Testis (tissue), 2 donors: ENCODE measurements at regions not wholly inside any gene's neighbourhood (a gene's known extent, or its start where the extent isn't known, plus 50 kb on each side); places are given as distances from the start of the nearest gene placed in this dataset.

Experiments
- DNase-seq: peaks from one replicate; pipeline ENCODE4 v3.0.0-alpha.2; 2019
- H3K27ac ChIP-seq, 2 donors: fragments of 200-600 bp; sonication (generic); one replicate each; pipeline ENCODE4 v1.5.1; 2019
- H3K27me3 ChIP-seq: fragments of 200-600 bp; sonication (generic); one replicate; pipeline ENCODE4 v1.5.1; 2019
- H3K36me3 ChIP-seq: fragments of 200-600 bp; sonication (generic); one replicate; pipeline ENCODE4 v1.5.1; 2017; ENCODE audit warnings: low read depth; ENCODE audit errors: missing control alignments
- H3K4me1 ChIP-seq: fragments of 200-600 bp; sonication (generic); one replicate; pipeline ENCODE4 v1.5.1; 2019
- H3K4me3 ChIP-seq, 2 donors: fragments of 200-600 bp; sonication (generic); one replicate each; pipeline ENCODE4 v1.5.1; 2017 to 2019
- H3K9me3 ChIP-seq: fragments of 200-600 bp; sonication (generic); one replicate; pipeline ENCODE4 v1.5.1; 2017
- POLR2A ChIP-seq: fragments of 450-650 bp; IDR thresholded peaks from one replicate; pipeline ENCODE4 v1.6.1; 2017; ENCODE audit warnings: antibody characterized with exemption, mild to moderate bottlenecking, moderate library complexity
- WGBS, 2 donors: methylation state at CpG; one replicate each; pipeline ENCODE4 v1.1.5; 2018; 5-methylcytosine and 5-hydroxymethylcytosine counted together
- intact Hi-C: fragments of 100-400 bp; cut with DNase I; formaldehyde crosslinking; loops from one replicate; pipeline ENCODE4 v1.15.1; 2023; ENCODE audit warnings: low total_unique reads
- TF ChIP-seq, protein P1 (sequence below), 3 experiments: fragments of 450-650 bp in 2 of 3; fragments of 200-600 bp in 1 of 3; sonication (generic) in 1 of 3; IDR thresholded peaks; one replicate each; pipeline ENCODE4 v1.5.1; 2016 to 2019; ENCODE audit warnings: antibody characterized with exemption in 3 of 3, mild to moderate bottlenecking in 2 of 3, moderate library complexity in 1 of 3

GRCh38 chr15:85274315-85275050 is 105.9 kb upstream of the AKAP13 start:
- H3K27me3 ChIP-seq: no peaks in the 10 kb centered on the region
- no peak overlapping the region for H3K27ac ChIP-seq
- no peak for TF ChIP-seq POLR2A
- TF ChIP-seq, protein P1, sequence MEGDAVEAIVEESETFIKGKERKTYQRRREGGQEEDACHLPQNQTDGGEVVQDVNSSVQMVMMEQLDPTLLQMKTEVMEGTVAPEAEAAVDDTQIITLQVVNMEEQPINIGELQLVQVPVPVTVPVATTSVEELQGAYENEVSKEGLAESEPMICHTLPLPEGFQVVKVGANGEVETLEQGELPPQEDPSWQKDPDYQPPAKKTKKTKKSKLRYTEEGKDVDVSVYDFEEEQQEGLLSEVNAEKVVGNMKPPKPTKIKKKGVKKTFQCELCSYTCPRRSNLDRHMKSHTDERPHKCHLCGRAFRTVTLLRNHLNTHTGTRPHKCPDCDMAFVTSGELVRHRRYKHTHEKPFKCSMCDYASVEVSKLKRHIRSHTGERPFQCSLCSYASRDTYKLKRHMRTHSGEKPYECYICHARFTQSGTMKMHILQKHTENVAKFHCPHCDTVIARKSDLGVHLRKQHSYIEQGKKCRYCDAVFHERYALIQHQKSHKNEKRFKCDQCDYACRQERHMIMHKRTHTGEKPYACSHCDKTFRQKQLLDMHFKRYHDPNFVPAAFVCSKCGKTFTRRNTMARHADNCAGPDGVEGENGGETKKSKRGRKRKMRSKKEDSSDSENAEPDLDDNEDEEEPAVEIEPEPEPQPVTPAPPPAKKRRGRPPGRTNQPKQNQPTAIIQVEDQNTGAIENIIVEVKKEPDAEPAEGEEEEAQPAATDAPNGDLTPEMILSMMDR (IDR thresholded peaks at IDR 0.05): no peak
- no peak for DNase-seq
- no peaks in the 10 kb centered on the region for H3K9me3 ChIP-seq
- H3K4me1 ChIP-seq: no peaks in the 10 kb centered on the region
- WGBS, 2 donors: 89 to 92% methylated on average over 14 of the region's 14 CpGs
- H3K36me3 ChIP-seq: no peaks in the 10 kb centered on the region
- H3K4me3 ChIP-seq: no peak overlapping the region
- intact Hi-C loops: no loop called here

- Histone ChIP-seq H3K4me1 (no peaks in the 10 kb centered on the region), H3K4me3 (no peak overlapping the region), H3K9me3 (no peaks in the 10 kb centered on the region), H3K27ac (no peak overlapping the region), H3K36me3 (no peaks in the 10 kb centered on the region), H3K27me3 (no peaks in the 10 kb centered on the region)
- WGBS, 2 donors: 83 to 85% methylated on average over 4 of the region's 4 CpGs
- TF ChIP-seq POLR2A: no peak
- TF ChIP-seq, protein P1 (IDR thresholded peaks at IDR 0.05): no peak
- intact Hi-C loops: no loop called here
- DNase-seq: no peak
These were observed 103.9 kb upstream of the AKAP13 start for GRCh38 chr15:85276508-85276907.

GRCh38 chr15:85276921-85277320 is 103.5 kb upstream of the AKAP13 start:
- TF ChIP-seq, protein P1 (IDR thresholded peaks at IDR 0.05): no peak
- TF ChIP-seq POLR2A: no peak
- intact Hi-C loops: no loop called here
- no peaks in the 10 kb centered on the region for H3K36me3 ChIP-seq
- H3K27me3 ChIP-seq: no peaks in the 10 kb centered on the region
- WGBS, 2 donors: 90 to 95% methylated on average over 8 of the region's 8 CpGs
- no peaks in the 10 kb centered on the region for H3K9me3 ChIP-seq
- no peak for DNase-seq
- no peaks in the 10 kb centered on the region for H3K4me1 ChIP-seq
- no peak overlapping the region for H3K27ac ChIP-seq
- no peak overlapping the region for H3K4me3 ChIP-seq

GRCh38 chr15:85277847-85278370 is 102.5 kb upstream of the AKAP13 start:
- no peak overlapping the region for H3K27ac ChIP-seq
- no peaks in the 10 kb centered on the region for H3K9me3 ChIP-seq
- intact Hi-C loops: no loop called here
- no peak for DNase-seq
- TF ChIP-seq, protein P1 (IDR thresholded peaks at IDR 0.05): no peak
- no peak for TF ChIP-seq POLR2A
- H3K4me1 ChIP-seq: no peaks in the 10 kb centered on the region
- H3K36me3 ChIP-seq: no peaks in the 10 kb centered on the region
- WGBS, 2 donors: 85 to 97% methylated on average over 3 of the region's 3 CpGs
- no peak overlapping the region for H3K4me3 ChIP-seq
- H3K27me3 ChIP-seq: no peaks in the 10 kb centered on the region

DNA sequence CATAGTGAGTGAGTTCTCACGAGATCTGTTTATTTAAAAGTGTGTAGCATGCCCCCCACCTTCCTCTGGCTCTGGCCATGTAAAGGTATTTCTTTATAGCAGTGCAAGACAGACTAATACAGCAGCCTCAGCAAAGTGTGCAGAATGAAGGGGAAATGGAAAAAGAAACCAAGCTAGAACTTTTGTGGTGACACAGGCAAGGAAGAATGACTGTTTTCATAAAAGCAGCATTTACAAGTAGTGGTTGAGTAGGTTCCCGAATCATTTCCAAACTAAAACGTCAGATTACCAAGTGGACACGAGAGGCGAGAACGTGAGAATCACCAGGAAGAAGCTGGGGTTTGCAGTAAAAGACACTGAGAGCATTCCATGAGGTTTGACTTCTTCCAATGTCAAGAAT is 100.2 kb upstream of the AKAP13 start:
- Histone ChIP-seq H3K36me3 (no peaks in the 10 kb centered on the region), H3K27me3 (no peaks in the 10 kb centered on the region), H3K27ac (no peak overlapping the region), H3K4me1 (no peaks in the 10 kb centered on the region), H3K9me3 (no peaks in the 10 kb centered on the region), H3K4me3 (no peak overlapping the region)
- TF ChIP-seq, protein P1 (IDR thresholded peaks at IDR 0.05): no peak
- TF ChIP-seq POLR2A: no peak
- 88 to 91% methylated on average over 6 of the region's 6 CpGs for WGBS, 2 donors
- DNase-seq: no peak
- intact Hi-C loops: no loop called here
